ENCODE measurements at regions not wholly inside any gene's neighbourhood (a gene's known extent, or its start where the extent isn't known, plus 50 kb on each side); places are given as distances from the start of the nearest gene placed in this dataset.

DNA sequence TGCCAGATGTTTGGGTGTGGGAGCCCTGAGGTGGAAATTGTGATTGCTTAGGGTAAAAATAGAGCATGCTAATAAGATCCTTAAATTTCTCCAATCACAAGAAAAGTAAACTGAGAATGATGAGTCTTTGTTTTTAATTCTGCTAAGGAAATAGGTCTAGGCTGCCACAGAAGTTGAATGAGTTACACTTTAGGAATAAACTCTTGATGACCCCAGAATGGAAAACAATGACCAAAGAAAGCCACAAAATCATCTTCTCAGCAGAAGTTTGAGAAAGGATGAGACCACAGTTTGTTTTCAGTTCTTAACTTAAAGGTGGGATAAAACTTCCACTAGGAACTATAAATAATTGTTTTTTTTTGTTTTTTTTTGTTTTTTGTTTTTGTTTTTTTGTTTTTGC, 164.6 kb upstream of the BCL6 start:
- H3K4me3 ChIP-seq (ENCODE audit: low read depth, low read length) = no peak overlapping the region
- TF ChIP-seq CTCF (conservative IDR thresholded peaks at IDR 0.05; ENCODE audit: low read depth, low read length) = no peak
- DNase-seq (ENCODE audit: low read depth) = no peak

GRCh38 chr3:187912007-187912406, 166.7 kb upstream of the BCL6 start:
- no peak for TF ChIP-seq CTCF (conservative IDR thresholded peaks at IDR 0.05; ENCODE audit: low read depth, low read length)
- no peak overlapping the region for H3K4me3 ChIP-seq (ENCODE audit: low read depth, low read length)
- no peak for DNase-seq (ENCODE audit: low read depth)

DNA sequence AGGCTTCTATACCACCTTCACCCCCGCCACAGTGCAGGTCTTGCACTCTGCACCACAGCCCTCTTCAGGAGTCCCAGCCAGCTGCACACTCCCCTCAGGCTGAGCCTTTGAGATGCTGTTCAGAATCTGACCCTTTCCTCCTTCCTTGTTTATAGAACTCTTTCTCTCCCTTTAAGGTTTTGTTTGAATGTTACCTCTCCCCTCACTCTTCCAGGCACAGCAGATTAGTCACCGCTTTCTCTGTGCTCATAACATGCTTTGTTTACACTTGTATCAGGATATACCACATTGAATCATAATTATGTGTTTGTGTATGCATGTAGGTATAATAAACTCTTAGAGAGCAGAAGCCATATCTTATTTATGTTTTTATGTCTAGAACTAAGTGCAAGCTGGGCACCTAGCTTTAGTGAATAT, 168.4 kb upstream of the BCL6 start:
- H3K4me3 ChIP-seq (ENCODE audit: low read depth, low read length) = no peak overlapping the region
- TF ChIP-seq CTCF (conservative IDR thresholded peaks at IDR 0.05; ENCODE audit: low read depth, low read length) = no peak

GRCh38 chr3:187914231-187914630, 169.0 kb upstream of the BCL6 start:
- DNase-seq (ENCODE audit: low read depth) = no peak
- no peak overlapping the region for H3K4me3 ChIP-seq (ENCODE audit: low read depth, low read length)
- no peak for TF ChIP-seq CTCF (conservative IDR thresholded peaks at IDR 0.05; ENCODE audit: low read depth, low read length)

More for the DNA sequence above, 168.4 kb upstream of the BCL6 start:
- no peak for DNase-seq (ENCODE audit: low read depth)

DNA sequence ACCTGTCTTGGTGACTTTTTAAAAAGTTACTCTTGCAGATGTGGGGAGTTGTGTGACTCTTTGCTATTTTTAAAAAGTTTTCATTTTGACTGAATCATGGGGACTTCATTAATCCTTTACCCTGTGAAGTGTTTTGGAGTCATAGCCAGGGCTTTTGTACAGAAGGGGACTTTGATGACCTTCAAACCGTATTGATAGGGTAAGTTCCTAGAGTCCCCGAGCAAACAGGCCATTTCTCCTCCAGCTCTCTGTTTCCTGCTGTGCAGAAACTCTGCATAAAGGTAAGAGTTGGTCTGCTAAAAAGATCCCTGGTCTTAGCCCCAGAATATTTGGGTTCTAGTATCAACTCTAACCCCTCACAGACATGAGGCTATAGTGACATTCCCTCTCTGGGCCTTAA, 170.8 kb upstream of the BCL6 start:
- no peak overlapping the region for H3K4me3 ChIP-seq (ENCODE audit: low read depth, low read length)
- TF ChIP-seq CTCF (conservative IDR thresholded peaks at IDR 0.05; ENCODE audit: low read depth, low read length) = no peak
- no peak for DNase-seq (ENCODE audit: low read depth)

DNA sequence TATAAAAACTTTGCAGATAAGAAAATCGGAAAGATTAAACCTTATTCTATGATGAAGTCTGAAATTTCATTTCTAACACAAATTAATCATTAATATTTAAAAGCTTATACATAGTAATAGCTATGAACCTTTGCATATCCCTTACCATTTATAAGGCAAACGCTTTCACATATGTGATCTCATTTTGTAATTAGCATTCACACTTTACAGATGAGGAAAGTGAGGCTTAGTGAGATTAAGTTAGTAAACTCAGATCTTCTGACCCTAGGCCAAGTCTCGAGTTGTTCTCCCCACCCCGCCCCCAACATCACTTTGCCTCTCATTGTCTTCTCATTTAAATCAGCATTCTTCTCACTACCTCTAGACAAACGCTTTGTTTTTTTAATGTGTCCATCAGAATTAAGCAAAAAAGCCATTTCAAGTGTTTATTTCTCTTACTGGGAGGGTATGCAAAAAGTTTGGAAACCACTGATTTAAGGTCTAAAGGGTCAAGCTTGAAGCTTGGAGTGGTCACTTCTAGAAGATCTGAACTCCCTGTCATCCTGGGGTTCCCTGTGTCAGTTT, 172.9 kb upstream of the BCL6 start:
- no peak for TF ChIP-seq CTCF (conservative IDR thresholded peaks at IDR 0.05; ENCODE audit: low read depth, low read length)
- H3K4me3 ChIP-seq (ENCODE audit: low read depth, low read length) = no peak overlapping the region
- no peak for DNase-seq (ENCODE audit: low read depth)

DNA sequence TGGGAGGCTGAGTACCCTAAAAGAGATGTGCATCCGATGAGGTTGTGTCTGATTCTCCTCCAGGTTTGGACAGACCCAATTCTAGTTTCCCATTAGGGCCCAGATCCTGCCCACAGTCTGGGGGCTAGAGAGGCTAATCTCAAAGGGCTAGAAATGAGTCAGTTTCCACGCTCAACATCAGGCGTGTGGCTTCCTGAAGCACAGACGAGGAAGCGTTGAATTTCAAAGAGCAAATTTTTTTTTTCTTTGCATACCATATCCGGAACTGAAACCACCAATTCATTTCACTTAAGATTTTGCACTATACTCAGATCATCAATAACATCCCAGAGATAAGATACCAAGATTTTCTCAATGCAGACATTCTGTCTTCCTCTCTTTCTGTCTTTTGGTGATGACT, 173.8 kb upstream of the BCL6 start:
- DNase-seq (ENCODE audit: low read depth) = no peak
- no peak for TF ChIP-seq CTCF (conservative IDR thresholded peaks at IDR 0.05; ENCODE audit: low read depth, low read length)
- H3K4me3 ChIP-seq (ENCODE audit: low read depth, low read length) = no peak overlapping the region
